Right ventricle myocardium inferior (tissue), 1 donor: ENCODE measurements at regions not wholly inside any gene's neighbourhood (a gene's known extent, or its start where the extent isn't known, plus 50 kb on each side); places are given as distances from the start of the nearest gene placed in this dataset.

ENCODE experiments used
- ATAC-seq: fragments of 200-7000 bp; cut with Tn5 transposase; one replicate; pipeline ENCODE4 v1.9.1; 2020; ENCODE audit warnings: mild to moderate bottlenecking, moderate library complexity
- DNase-seq: peaks from one replicate; pipeline ENCODE4 v3.0.0; 2021; ENCODE audit errors: missing footprints
- intact Hi-C: fragments of 100-400 bp; cut with DNase I; formaldehyde crosslinking; loops from one replicate; pipeline ENCODE4 v1.11.0; 2022
- donor health status: DM: no; HTN: yes; CAD: no; lungs with severe emphysema.

DNA sequence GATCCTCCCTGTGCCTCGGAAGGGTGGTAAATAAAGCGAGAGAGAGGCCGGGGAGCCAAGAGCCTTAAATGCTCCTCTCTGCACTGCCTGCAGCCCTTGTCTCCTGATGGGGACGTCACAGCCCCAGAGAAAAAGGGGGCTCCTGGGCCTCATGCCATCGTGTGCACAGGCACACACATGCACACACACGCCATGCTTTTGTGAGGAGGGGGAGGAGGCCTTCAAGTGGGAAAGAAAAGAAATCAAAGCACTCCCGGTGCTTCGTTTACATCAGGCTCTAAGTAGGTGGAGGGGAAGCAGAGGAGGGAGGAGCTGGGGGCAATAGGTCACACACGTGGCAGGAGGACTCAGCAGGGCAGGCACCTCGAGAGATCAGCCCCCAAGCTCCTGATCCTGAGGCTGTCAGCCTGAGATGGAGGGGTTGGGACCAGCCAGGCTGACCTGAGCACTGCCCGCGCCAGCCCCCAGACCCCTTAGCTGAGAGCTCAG is 68.2 kb upstream of the NECTIN1 start:
- ATAC-seq (no peak), DNase-seq (no peak)
- intact Hi-C loops = no loop called here

- DNase-seq (no peak), ATAC-seq (no peak)
- intact Hi-C loops = no loop called here
Observed at GRCh38 chr11:119796363-119797060, 67.5 kb upstream of the NECTIN1 start.

GRCh38 chr11:119795690-119796089 is 66.7 kb upstream of the NECTIN1 start:
- ATAC-seq (no peak), DNase-seq (no peak)
- intact Hi-C loops = no loop called here

DNA sequence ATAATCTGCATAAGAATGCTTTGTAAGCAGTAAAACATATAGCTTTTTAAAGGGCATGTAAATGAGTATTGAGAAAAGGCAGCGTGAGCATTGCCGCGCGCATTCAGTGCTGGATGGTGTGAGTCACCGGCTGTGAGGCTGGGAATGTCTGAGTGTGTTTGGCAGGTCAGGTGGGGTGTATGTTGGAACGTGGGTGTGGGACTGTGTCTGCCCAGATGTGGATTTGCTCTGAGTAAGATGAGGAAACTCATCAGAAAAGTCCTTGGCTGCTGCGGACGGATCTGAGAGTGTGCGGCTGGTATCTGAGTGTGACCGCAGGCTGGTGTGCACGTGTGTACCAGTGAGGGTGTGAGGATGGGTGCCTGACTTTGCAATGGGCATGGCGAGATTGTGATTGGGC is 66.2 kb upstream of the NECTIN1 start:
- DNase-seq = no peak
- no peak for ATAC-seq
- intact Hi-C loops = no loop called here

- intact Hi-C loops = no loop called here
- ATAC-seq = peak; percentile 55
Observed at GRCh38 chr11:119794756-119795155, 65.8 kb upstream of the NECTIN1 start.

GRCh38 chr11:119794141-119794665 is 65.2 kb upstream of the NECTIN1 start:
- ATAC-seq (no peak), DNase-seq (no peak)
- intact Hi-C loops = no loop called here

More at GRCh38 chr11:119794756-119795155, 65.8 kb upstream of the NECTIN1 start:
- DNase-seq = no peak

DNA sequence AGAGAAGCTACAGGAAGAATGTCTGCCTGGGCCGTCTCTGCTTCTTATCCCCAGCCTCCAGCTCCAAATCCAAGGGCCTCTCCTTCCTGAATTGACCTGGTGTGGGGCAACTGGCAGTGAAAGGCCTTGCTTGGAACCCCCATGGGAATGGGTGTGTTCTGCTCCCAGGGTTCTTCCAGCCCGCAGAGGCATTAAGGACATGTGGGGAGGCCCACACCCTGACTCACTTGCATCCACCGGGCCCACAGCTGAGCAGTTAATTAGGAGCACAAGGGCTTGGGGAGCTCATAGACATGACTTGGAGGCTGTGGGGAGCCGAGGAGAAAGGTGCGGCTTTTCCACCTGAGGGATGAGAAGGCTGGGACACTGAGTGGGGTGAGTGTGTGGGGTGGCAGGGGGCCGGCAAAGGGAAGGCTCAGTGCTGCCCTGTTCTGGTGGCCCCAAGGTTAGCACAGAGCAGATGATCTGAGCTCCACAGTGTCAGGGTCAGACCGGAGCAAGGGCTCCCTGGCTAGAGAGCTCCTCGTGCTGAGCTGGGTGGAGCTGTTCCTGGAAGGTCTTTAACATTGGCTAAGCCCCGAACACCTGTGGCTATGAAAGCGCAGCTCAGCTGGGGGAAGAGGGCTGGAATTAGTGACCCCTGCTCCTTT is 64.5 kb upstream of the NECTIN1 start:
- DNase-seq (no peak), ATAC-seq (no peak)
- intact Hi-C loops = no loop called here

DNA sequence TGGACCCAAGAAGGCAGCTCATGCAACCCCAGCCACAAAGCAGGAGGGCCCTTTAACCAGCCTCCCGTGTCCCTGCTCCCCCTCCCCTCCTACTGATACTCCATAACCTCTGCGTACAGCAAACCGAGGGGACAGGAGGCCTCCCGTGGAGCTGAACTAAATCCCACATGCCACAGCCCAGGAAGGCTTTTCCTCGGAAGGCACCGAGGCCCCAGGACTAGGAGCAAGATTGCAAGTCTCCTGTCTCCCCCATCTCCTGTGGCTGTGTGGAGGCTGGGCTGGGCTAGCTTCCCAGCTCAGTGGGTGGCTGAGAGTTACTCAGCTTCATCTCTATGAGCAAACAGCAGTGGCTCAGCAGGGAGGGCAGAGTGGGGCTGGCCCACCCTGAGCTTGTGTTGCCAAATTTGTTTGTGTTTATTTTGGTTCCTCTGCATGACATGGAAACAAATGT is 62.7 kb upstream of the NECTIN1 start:
- ATAC-seq (no peak), DNase-seq (peak; percentile 42)
- intact Hi-C loops = no loop called here

- ATAC-seq (no peak), DNase-seq (peak; percentile 55)
- intact Hi-C loops = no loop called here
Observed at GRCh38 chr11:119791047-119791446, 62.0 kb upstream of the NECTIN1 start.

- no peak for ATAC-seq
- intact Hi-C loops = no loop called here
Observed at GRCh38 chr11:119790476-119790875, 61.5 kb upstream of the NECTIN1 start.

DNA sequence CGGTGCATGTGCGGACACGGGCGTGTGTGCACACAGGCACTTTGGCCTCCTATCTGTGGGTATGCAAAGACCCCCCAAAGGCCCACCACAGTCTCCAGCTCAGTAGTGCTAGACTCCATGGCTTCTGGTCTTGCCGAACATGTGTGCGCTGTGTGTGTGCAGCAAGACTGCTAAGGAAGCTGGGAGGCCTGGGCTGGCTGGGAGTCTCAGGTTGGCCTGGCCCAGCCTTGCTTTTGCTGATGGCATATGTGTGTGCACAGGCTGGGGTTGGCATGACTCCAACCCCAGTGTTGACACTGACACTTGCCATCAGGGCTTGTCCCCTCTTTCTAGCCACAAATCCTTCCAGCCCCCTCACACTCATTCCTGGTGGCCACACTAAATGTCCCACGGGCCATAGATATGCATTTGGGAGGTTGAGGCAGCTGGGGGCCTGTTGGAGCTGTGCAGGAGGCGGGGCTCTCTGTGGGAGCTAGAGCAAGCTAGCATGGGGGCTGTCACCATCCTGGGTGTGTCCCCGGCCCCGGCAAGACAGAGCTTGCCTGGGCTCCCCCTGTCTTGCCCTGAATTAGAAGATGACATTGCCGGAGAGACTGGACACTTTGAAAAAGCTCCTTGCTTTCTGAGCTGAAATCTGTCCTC is 60.9 kb upstream of the NECTIN1 start:
- no peak for ATAC-seq
- intact Hi-C loops = no loop called here
- peak; percentile 14 for DNase-seq

More at GRCh38 chr11:119790476-119790875, 61.5 kb upstream of the NECTIN1 start:
- peak; percentile 14 for DNase-seq

DNA sequence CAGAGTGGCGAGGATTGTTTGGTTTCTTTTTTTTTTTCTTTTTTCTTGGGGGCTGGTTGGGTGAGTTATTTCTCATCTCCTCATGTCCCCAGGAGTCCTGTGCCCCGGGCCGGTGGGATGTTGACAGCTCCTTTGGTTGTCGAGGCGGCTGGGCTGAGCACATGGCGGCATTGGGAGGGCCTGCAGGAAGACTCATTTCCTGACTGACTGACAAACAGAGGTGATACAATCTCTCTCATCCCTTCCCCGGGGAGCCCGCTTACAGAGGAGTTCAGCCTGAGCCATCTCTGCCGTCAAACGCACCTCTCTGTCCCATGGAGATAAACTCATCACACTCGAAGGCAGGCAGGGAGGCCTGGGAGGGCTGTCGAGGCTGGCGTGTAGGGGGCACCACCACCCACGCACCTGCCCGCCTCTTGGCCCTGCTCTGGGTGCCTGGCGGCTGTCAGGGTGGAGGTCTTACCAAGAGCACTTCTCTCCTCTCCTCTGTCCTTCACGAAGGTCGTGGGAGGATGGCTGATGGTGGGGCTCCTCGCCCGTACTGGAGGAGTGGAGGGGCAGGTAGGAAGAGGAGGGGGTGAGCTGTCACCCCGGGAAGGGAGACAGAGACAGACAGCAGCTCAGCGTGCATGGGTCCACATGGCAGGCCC is 60.0 kb upstream of the NECTIN1 start:
- ATAC-seq = no peak
- DNase-seq = peak; percentile 42
- intact Hi-C loops = no loop called here

DNA sequence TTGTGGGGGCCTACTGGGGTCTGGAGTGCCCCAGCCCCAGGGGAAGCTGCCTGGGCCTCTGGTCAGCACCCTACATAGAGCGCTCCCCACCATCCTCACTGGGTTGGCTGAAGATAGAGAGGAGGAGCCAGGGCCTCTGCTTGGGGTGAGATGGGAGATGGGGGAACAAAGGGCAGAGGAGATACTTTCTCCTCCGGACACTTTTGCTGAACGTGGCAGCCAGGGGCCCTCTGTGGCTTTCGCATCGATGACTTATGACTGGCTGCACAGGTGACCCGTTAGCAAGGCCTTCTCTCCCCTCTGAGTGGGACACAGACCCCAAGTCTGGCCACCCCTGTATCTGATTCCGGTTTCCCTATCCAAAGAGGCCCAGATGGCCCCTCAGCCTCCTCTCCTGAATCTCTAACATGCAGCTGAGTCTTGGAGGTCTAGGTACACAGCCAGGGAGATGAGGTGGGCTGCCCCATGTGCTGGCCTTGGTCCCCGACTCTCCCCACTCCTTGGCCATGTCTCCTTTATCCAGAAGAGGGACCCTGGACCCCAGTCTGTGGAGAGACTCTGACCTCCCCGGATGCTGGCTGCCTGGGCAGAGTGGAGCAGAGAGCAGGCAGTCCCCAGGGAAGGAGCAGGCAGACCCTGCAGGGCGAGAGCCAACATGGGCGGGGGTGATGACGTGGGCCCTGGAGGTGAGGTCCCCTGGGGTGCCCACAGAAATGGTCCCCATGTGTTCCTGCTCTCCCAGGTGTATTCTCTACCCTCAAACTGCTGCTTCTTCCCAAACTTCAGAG is 59.3 kb upstream of the NECTIN1 start:
- intact Hi-C loops = no loop called here
- peak; percentile 56 for DNase-seq
- no peak for ATAC-seq

- intact Hi-C loops = no loop called here
- DNase-seq (peak; percentile 58), ATAC-seq (no peak)
Observed at GRCh38 chr11:119787074-119787461, 58.1 kb upstream of the NECTIN1 start.

- intact Hi-C loops = no loop called here
- DNase-seq (peak; percentile 35), ATAC-seq (no peak)
Observed at GRCh38 chr11:119786431-119787073, 57.6 kb upstream of the NECTIN1 start.

- intact Hi-C loops = no loop called here
Observed at GRCh38 chr11:119785131-119785530, 56.1 kb upstream of the NECTIN1 start.

DNA sequence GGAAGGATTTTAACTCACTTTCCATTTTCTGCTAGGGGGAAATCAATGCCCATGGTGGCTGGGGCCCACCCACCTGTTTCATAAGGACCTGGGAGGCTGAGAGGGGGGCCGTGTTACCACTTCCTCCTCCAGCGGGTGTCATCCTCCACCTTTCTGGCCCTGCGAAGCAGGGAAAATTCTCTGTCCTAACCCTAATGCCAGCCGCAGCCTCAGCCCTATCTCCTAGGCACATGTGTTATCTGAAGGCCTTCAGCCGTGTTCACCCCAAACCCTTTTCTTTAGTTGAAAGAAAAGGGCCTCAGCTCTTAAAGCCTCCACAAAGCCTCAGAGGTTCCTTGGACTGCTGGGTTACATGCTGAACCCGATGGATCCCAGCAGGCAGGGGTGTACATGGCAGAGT is 55.4 kb upstream of the NECTIN1 start:
- no peak for ATAC-seq
- intact Hi-C loops = no loop called here

More at GRCh38 chr11:119785131-119785530, 56.1 kb upstream of the NECTIN1 start:
- ATAC-seq (no peak), DNase-seq (no peak)

More for the DNA sequence above, 55.4 kb upstream of the NECTIN1 start:
- peak; percentile 25 for DNase-seq
